Heart left ventricle (tissue), 16 donors: ENCODE measurements at regions not wholly inside any gene's neighbourhood (a gene's known extent, or its start where the extent isn't known, plus 50 kb on each side); places are given as distances from the start of the nearest gene placed in this dataset.
"Not testable (repeated sequence)": the region's sequence is repeated elsewhere in the genome, so short reads cannot be mapped to it uniquely, and the experiment has no call there.

Source experiments
- ATAC-seq, 4 donors: fragments of 200-7000 bp; cut with Tn5 transposase; one replicate each; pipeline ENCODE4 v1.9.1; 2020 to 2022; ENCODE audit warnings: moderate library complexity in 4 of 4, mild to moderate bottlenecking in 3 of 4, moderate number of reproducible peaks in 1 of 4
- DNase-seq, 5 donors: peaks; one replicate each; pipeline ENCODE4 v3.0.0-alpha.2; 2020
- H3K27ac ChIP-seq, 12 donors: fragments of 200-600 bp; sonication (generic) in 4 of 12; one replicate each; pipeline versions ENCODE4 v1.5.0 to v1.8.0; 2016 to 2022; ENCODE audit warnings: mild to moderate bottlenecking in 2 of 12
- H3K27me3 ChIP-seq, 9 donors: fragments of 200-600 bp; sonication (generic) in 2 of 9; one replicate each; pipeline versions ENCODE4 v1.5.1 to v1.8.0; 2016 to 2022; ENCODE audit warnings: mild to moderate bottlenecking in 3 of 9
- H3K36me3 ChIP-seq, 9 donors: fragments of 200-600 bp; sonication (generic) in 2 of 9; one replicate each; pipeline versions ENCODE4 v1.5.0 to v1.8.0; 2018 to 2022; ENCODE audit warnings: mild to moderate bottlenecking in 2 of 9
- H3K4me1 ChIP-seq, 12 donors: fragments of 200-600 bp; sonication (generic) in 4 of 12; one replicate each; pipeline versions ENCODE4 v1.5.0 to v1.8.0; 2016 to 2022; ENCODE audit warnings: mild to moderate bottlenecking in 3 of 12
- H3K4me3 ChIP-seq, 12 donors: fragments of 200-600 bp; sonication (generic) in 4 of 12; one replicate each; pipeline versions ENCODE4 v1.5.0 to v1.8.0; 2017 to 2022; ENCODE audit warnings: mild to moderate bottlenecking in 9 of 12, moderate library complexity in 4 of 12
- H3K9me3 ChIP-seq, 12 donors: fragments of 200-600 bp; sonication (generic) in 4 of 12; one replicate each; pipeline versions ENCODE4 v1.5.0 to v1.8.0; 2016 to 2022; ENCODE audit warnings: mild to moderate bottlenecking in 1 of 12
- POLR2A ChIP-seq, 2 donors: fragments of 450-650 bp; IDR thresholded peaks; one replicate each; pipeline ENCODE4 v1.6.1; 2017; ENCODE audit warnings: antibody characterized with exemption in 2 of 2, mild to moderate bottlenecking in 2 of 2, moderate library complexity in 2 of 2
- WGBS, 4 donors: extraction: QIAGEN DNeasy Blood & Tissue Kit in 2 of 4; methylation state at CpG; one replicate each; pipeline versions ENCODE4 v1.1.5 to v1.1.7; 2013 to 2018; 5-methylcytosine and 5-hydroxymethylcytosine counted together
- intact Hi-C, 10 donors: fragments of 100-400 bp; cut with DNase I; formaldehyde crosslinking; loops; one replicate each; pipeline versions ENCODE4 v1.11.1 to v1.14.2; 2022
- TF ChIP-seq, protein P1 (sequence below), 12 donors: fragments of 200-600 bp; sonication (generic) in 4 of 12; IDR thresholded peaks; one replicate each; pipeline versions ENCODE4 v1.5.0 to v1.8.0; 2018 to 2022; ENCODE audit warnings: antibody characterized with exemption in 12 of 12, mild to moderate bottlenecking in 5 of 12
- donor health status: ischemic (EF 13 %, LVEDD 7.1; RV severe dilation, severe dysfunction).
- donor health status: healthy with polysubstance abuse.
- donor health status: DM: no; HTN: yes; CAD: no.
- donor health status: DM: no; HTN: no; CAD: no.
- donor health status: ischemic (EF 25% LVEDD 6.9; RV normal size, moderate dysfunction).
- donor health status: ischemic (EF 25% LVEDD 5.7; RV mildly dilated, moderate dysfunction).
- donor health status: healthy.
- donor health status: DM: yes; HTN: yes; CAD: no.
- donor health status: ischemic (EF 35%, LVEDD 5.7; RV mildly dilated, moderate dysfunction).
- donor health status: nonischemic (EF 11% LVEDD 7.7; RV severe dilation, severe dysfunction).
- donor health status: DM: yes; HTN: yes; CAD: no.
- donor health status: PGD.
- donor health status: ischemic (EF 29% LVEDD 5.4; RV normal size, mild dysfunction).
- donor health status: nonischemic (EF 23%, LVEDD 6.1; RV moderate dilation, normal function).

GRCh38 chr13:88464851-88465250 lies 793.7 kb downstream of the SLITRK5 start:
- Histone ChIP-seq H3K27ac (no peak overlapping the region), H3K4me3 (no peak overlapping the region), H3K27me3 (no peaks in the 10 kb centered on the region), H3K36me3 (no peaks in the 10 kb centered on the region), H3K4me1 (no peaks in the 10 kb centered on the region), H3K9me3 (no peaks in the 10 kb centered on the region)
- DNase-seq, result no peak
- no peak for ATAC-seq
- intact Hi-C loops, result no loop called here
- 72 to 81% (median 77%) methylated on average over 6 of the region's 6 CpGs for WGBS, 4 donors
- TF ChIP-seq, protein P1, sequence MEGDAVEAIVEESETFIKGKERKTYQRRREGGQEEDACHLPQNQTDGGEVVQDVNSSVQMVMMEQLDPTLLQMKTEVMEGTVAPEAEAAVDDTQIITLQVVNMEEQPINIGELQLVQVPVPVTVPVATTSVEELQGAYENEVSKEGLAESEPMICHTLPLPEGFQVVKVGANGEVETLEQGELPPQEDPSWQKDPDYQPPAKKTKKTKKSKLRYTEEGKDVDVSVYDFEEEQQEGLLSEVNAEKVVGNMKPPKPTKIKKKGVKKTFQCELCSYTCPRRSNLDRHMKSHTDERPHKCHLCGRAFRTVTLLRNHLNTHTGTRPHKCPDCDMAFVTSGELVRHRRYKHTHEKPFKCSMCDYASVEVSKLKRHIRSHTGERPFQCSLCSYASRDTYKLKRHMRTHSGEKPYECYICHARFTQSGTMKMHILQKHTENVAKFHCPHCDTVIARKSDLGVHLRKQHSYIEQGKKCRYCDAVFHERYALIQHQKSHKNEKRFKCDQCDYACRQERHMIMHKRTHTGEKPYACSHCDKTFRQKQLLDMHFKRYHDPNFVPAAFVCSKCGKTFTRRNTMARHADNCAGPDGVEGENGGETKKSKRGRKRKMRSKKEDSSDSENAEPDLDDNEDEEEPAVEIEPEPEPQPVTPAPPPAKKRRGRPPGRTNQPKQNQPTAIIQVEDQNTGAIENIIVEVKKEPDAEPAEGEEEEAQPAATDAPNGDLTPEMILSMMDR (IDR thresholded peaks at IDR 0.05), result no peak

DNA sequence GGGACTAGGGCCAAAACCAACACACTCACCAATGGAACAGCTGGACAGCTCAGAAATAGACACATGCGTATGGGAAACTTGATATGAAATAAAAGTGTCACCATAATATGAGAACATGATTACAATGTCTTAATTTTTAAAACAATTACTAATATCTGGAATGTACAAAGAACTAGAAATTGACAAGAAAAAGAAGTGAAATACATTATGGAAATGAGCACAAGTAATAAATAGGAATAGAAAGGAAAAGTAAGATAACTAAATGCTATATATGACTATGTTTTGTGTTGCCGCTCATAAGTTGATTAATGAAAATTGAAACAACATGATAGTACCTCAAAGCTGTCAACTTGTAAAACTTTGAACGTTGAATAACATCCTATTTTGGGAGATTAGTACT lies 801.1 kb downstream of the SLITRK5 start:
- Histone ChIP-seq H3K27me3 (no peaks in the 10 kb centered on the region), H3K4me3 (no peak overlapping the region), H3K36me3 (no peaks in the 10 kb centered on the region), H3K9me3 (peaks cover 0 to 3% (median 0%) of the 10 kb centered on the region in 12 donors), H3K4me1 (no peaks in the 10 kb centered on the region), H3K27ac (no peak overlapping the region)
- ATAC-seq (no peak), DNase-seq (no peak)
- intact Hi-C loops, result no loop called here
- WGBS, 4 donors, result 64 to 75% (median 69%) methylated on average over 3 of the region's 3 CpGs
- TF ChIP-seq POLR2A (IDR thresholded peaks at IDR 0.05), result no peak
- TF ChIP-seq, protein P1 (IDR thresholded peaks at IDR 0.05), result no peak

- H3K27me3 ChIP-seq, result no peaks in the 10 kb centered on the region
- intact Hi-C loops, result no loop called here
- no peak overlapping the region for H3K27ac ChIP-seq
- TF ChIP-seq, protein P1 (IDR thresholded peaks at IDR 0.05), result no peak
- no peak for TF ChIP-seq POLR2A (IDR thresholded peaks at IDR 0.05)
- ATAC-seq, result no peak
- no peak overlapping the region for H3K4me3 ChIP-seq
- WGBS, 4 donors, result 63 to 82% (median 74%) methylated on average over 1 of the region's 1 CpG
- DNase-seq, result no peak
- H3K4me1 ChIP-seq, result no peaks in the 10 kb centered on the region
- H3K36me3 ChIP-seq, result no peaks in the 10 kb centered on the region
- H3K9me3 ChIP-seq, result peaks cover 0 to 25% (median 4%) of the 10 kb centered on the region in 12 donors
Measured at GRCh38 chr13:88483202-88483601, 812.0 kb downstream of the SLITRK5 start.

GRCh38 chr13:88507909-88508308 lies 836.7 kb downstream of the SLITRK5 start:
- no peak overlapping the region for H3K27ac ChIP-seq
- no peak overlapping the region for H3K4me3 ChIP-seq
- no peaks in the 10 kb centered on the region for H3K27me3 ChIP-seq
- TF ChIP-seq, protein P1 (IDR thresholded peaks at IDR 0.05), result no peak
- no peak for TF ChIP-seq POLR2A (IDR thresholded peaks at IDR 0.05)
- peaks cover 0 to 38% (median 18%) of the 10 kb centered on the region in 12 donors for H3K9me3 ChIP-seq
- WGBS, 4 donors, result 36 to 50% (median 41%) methylated on average over 1 of the region's 1 CpG
- ATAC-seq (no peak), DNase-seq (no peak)
- intact Hi-C loops, result loop anchor here in 1 of 10 donors (10.0 kb wide), 1 partner anchor 403 kb away; no protein-coding TSS in a partner anchor
- no peaks in the 10 kb centered on the region for H3K4me1 ChIP-seq
- no peaks in the 10 kb centered on the region for H3K36me3 ChIP-seq

- WGBS, 4 donors, result 79 to 91% (median 87%) methylated on average over 1 to 3 of the region's 3 CpGs
- H3K4me3 ChIP-seq, intact Hi-C loops, H3K4me1 ChIP-seq, ATAC-seq, H3K27ac ChIP-seq, DNase-seq, H3K27me3 ChIP-seq, H3K36me3 ChIP-seq: not testable (repeated sequence)
- H3K9me3 ChIP-seq, result peaks cover 0 to 24% (median 12%) of the 10 kb centered on the region in 12 donors
Measured at GRCh38 chr13:88512993-88513392, 841.8 kb downstream of the SLITRK5 start.
